Breast epithelium (tissue), 3 donors: ENCODE measurements at regions not wholly inside any gene's neighbourhood (a gene's known extent, or its start where the extent isn't known, plus 50 kb on each side); places are given as distances from the start of the nearest gene placed in this dataset.

Experiments
- CTCF ChIP-seq, 3 donors: fragments of 450-650 bp; IDR thresholded peaks; one replicate each; pipeline ENCODE4 v1.5.1; 2016 to 2017; ENCODE audit warnings: antibody characterized with exemption in 3 of 3, mild to moderate bottlenecking in 3 of 3, moderate library complexity in 3 of 3
- POLR2A ChIP-seq: fragments of 450-650 bp; IDR thresholded peaks from one replicate; pipeline ENCODE4 v1.6.1; 2016; ENCODE audit warnings: antibody characterized with exemption, mild to moderate bottlenecking, moderate library complexity
- POLR2AphosphoS5 ChIP-seq, 3 donors: sonication (generic); formaldehyde crosslinking; IDR thresholded peaks; one replicate each; pipeline ENCODE4 v1.6.1; 2017; ENCODE audit warnings: antibody characterized with exemption in 3 of 3

GRCh38 chr14:76271041-76271755, 104.7 kb upstream of the ESRRB start:
- TF ChIP-seq POLR2A (no peak), POLR2AphosphoS5 (IDR thresholded peaks at IDR 0.05) (no peak), CTCF (IDR thresholded peaks at IDR 0.05) (no peak)
